ENCODE measurements at regions not wholly inside any gene's neighbourhood (a gene's known extent, or its start where the extent isn't known, plus 50 kb on each side); places are given as distances from the start of the nearest gene placed in this dataset.

- TF ChIP-seq MYC (IDR thresholded peaks at IDR 0.05; ENCODE audit: low read depth, low read length) (no peak), CTCF (IDR thresholded peaks at IDR 0.05; ENCODE audit: low read depth, low read length) (no peak), POLR2A (IDR thresholded peaks at IDR 0.05; ENCODE audit: extremely low read depth, insufficient read length) (no peak)
Observed at GRCh38 chr6:3578981-3579380, 122.1 kb upstream of the SLC22A23 start.

Measured in NB4 (cell line).